AG08396 (cell line): ENCODE measurements at regions not wholly inside any gene's neighbourhood (a gene's known extent, or its start where the extent isn't known, plus 50 kb on each side); places are given as distances from the start of the nearest gene placed in this dataset.

Source experiments
- DNase-seq: peaks from one replicate; pipeline ENCODE4 v3.0.0; 2012; ENCODE audit warnings: low spot score, mixed read lengths

DNA sequence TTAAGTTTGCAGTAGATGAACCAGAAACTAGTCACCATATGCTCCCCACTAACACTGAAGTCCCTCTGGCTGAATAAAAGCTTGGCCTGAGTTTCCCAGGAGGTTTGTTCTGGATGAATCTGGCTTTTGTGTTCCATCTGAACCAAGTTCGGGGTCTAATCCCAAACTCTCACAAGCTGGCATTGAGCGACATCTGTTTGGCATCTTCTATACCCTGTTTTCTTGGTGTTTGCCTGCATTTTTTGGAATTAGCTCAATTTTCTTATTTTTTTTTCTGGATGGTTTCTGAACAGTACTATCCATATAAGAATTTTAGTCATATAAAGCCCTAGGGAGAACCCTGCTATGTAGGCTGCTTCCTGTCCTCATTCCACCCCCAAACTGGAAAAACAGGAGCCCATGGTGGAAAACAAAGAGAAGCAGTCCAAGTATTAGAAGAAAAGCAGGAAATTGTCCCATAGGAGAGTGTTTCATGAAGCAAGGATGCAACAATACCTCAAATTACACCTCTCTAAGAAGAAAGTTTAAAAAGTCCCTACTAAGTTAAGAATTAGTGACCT lies 737.1 kb downstream of the DHX35 start:
- no peak for DNase-seq

DNA sequence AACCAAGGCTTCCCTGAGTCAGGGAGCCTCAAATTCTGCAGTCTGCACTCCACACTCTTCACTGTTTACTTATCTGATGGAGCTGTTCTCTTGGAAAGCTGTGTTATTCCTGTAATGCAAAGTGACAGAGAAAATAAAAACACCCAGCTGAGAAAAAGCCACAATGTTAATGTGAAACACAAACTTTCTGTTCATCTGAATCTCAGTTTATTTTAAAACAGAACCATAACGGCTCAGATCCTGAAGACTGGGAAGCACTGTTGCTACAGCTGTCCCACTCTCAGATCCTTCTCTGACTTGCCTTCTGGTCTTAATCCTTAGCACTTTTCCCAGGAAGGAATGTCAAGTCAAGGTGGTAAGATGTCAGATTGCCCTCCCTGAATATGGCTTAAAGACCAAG lies 736.6 kb downstream of the DHX35 start:
- no peak for DNase-seq

DNA sequence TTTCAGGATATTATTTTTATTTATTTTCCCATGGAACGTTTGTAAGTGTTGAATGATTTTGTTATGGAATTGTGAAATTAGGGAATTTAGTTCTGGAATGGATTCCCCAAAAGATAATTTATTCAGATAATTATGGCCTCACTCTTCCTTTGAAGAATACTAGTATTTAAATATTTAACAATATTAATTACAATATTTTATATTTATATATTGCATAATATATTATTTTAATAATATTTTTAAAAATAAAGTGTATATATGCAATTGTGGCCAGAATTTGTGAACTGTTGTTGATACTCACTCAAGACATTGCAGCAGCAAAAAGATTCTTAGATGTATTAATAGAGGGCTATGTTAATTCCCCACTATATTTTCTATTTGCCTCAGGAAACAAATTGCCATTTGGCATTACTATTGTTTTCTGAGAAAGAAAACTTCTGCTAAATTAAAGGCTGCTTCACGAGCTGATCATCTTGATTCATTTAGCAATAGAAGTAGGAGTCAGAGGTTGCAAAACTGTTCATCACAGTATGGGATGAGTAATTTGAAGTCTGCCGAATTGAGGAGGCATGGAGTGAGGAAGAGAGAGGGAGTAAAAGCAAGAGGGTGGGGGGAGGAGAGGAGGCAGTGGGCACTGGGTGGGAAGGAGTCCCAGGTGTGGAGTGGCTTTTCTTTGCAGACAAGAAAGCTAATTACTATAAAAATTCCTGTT lies 729.2 kb downstream of the DHX35 start:
- DNase-seq: no peak

DNA sequence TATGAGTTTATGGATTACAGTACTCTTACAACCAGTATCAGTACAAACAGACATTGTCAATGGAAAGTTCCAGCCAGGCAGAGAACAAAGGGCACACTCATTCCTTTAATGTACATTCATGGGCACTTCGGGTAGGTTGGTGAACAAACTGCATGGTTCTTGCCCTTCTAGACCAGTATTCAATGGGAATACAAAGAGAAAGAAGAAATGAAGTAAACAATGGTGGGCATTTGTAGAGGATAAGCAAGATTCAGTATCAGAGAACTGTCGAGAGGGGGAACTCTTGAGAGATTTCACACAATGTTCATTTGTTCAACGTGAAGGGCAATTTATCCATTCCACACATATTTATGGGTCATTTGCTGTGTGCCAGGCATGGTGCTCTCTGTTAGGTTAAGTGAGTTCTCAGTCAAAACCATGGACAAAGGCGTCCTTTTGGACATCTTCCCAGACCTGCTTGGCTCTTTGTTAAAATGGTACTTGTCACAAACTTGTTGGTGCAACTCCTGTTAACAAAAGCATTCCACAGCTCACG lies 714.8 kb downstream of the DHX35 start:
- DNase-seq: no peak

GRCh38 chr20:39676241-39676640 lies 714.1 kb downstream of the DHX35 start:
- no peak for DNase-seq

DNA sequence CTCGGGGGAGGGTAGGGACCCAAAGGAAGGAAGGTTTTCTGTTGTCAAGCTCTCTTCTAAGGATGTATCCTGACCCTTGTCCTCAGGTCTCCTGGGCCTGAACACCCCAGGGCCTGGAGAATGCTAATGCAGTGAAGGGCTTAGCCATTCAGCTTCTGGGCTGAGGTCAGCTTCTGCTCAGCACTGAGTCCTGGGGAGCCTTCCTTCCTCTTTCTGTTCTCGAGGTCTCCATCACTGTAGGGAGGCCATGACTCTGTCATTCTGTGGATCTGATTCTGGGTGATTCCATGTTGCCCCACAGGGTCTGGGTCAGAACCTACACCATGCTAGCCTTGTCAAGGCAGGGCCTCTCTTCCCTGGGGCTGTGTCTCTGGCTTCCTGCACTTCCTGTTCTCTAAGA lies 712.7 kb downstream of the DHX35 start:
- no peak for DNase-seq

GRCh38 chr20:39670988-39671387 lies 708.8 kb downstream of the DHX35 start:
- DNase-seq: no peak

GRCh38 chr20:39669659-39670058 lies 707.5 kb downstream of the DHX35 start:
- no peak for DNase-seq

- no peak for DNase-seq
Measured at GRCh38 chr20:39668038-39668437, 705.9 kb downstream of the DHX35 start.

GRCh38 chr20:39661833-39662232 lies 699.7 kb downstream of the DHX35 start:
- peak; percentile 8 for DNase-seq

GRCh38 chr20:39660965-39661364 lies 698.8 kb downstream of the DHX35 start:
- no peak for DNase-seq

DNA sequence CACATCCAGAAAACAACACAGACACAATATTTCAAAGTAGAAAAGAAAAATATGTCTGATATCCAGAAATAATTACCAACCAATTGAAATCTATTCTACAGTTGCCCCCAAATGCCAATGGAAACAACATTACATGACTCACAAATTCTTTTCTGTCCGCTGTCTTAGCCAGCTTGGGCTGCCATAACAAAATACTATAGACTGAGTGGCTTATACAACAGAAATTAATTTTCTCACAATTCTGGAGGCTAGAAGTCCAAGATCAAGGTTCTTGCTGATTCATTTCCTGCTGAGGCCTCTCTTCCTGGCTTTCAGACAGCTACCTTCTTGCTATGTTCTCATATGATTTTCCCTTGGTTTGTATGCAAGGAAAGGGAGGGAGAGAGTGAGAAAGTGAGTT lies 698.1 kb downstream of the DHX35 start:
- no peak for DNase-seq

- DNase-seq: no peak
Measured at GRCh38 chr20:39658662-39659409, 696.7 kb downstream of the DHX35 start.

DNA sequence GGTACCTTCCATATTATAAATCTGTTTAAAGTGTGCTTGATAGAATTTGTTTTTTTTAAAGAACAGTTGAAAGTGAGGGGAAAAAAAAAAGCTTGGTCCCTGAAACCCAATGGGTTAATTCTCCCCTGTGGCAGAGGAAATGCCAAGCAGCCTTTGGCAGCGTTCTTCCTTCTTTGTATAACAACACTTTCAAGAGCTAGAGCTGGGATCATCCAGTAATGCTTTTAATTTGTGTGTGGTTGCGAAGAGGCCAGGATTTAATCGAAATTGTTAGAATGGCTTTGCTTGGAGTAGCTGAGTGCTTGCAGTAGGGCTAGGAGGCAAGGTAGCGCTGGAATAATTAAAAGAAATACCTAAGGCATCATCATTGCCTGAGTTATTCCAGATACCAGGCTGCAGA lies 692.0 kb downstream of the DHX35 start:
- no peak for DNase-seq

DNA sequence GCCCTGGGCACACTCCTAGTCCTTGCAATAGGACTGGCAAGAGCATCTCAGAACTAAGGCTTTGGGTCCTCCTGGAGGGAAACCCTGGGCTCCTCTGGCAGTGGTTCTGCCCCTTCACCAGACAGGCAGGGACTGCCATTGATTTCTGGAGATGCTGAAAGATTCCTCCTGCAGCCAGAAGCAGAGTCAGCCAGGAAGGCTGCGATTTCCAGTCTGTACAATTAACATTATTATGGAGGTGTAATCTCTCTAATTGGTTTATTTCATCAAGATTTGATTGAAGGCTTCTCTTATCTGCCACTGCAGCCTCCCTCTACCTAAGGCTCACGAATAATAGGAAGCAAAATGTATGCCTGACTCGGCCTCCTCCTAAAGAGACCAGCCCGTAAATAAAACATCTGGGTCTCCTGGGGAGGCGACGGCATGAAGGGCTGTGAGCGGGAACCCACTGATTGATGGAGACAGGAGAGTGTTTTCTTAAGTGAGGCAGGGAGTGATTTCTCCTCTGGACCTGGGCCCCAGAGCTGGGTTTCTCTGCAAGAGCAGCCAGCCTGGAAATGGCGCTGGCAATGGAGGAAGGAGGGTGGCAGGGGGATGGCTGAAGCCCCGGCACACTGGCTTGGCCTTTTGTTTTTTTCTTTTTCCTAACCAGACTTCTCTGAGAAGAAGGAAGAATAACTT lies 689.6 kb downstream of the DHX35 start:
- no peak for DNase-seq

- no peak for DNase-seq
Measured at GRCh38 chr20:39646874-39647413, 684.8 kb downstream of the DHX35 start.

DNA sequence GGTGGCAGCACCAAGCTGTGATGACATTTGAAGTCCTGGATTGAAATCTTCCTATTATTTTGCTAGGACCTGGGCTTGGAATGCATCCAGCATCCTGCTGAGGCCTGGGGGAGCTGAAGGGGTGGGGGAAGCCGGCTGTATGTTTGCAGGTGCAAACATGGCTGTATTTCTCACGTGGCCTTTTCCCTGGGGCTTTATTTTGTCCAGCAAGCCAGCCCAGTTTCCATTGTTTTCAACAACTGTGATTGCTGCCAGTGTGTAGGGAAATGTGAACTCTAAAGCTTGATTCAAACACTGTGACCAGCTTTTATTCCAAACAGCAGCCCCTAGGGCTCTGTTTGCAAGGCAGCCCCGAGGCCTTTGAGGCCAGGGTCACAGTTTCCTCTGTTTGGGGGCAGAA lies 683.0 kb downstream of the DHX35 start:
- DNase-seq: no peak

GRCh38 chr20:39643292-39643691 lies 681.1 kb downstream of the DHX35 start:
- no peak for DNase-seq

DNA sequence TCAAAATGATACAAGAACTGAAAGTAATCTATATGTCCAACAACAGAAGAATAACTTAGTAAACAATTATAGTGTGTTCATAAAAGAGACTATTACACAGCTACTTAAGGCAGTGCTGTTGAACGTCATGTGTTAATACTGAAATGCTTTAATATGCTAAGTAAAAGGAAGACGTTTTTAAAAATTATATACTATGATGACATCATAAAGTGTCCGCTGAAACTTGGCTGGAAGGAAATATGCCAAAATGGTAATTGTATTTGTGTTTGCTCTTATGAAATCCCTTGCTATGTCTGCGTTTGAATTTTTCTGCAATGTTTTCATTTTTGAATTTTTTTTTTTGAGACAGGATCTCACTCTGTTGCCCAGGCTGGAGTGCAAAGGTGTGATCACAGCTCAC lies 679.3 kb downstream of the DHX35 start:
- DNase-seq: no peak

DNA sequence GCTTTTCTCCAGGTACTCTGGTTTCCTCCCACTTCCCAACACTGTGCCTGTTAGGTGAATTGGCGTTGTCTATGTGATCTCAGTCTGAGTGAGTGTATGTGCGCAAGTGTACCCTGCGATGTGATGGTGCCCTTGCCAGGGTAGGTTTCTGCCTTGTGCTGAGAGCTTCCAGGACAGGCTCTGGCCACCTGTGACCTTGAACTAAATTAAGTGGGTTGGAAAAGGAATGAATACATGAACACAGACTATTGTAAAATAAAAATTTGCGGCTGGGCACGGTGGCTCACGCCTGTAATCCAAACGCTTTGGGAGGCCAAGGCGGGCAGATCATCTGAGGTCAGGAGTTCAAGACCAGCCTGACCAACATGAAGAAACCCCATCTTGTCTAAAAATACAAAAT lies 678.0 kb downstream of the DHX35 start:
- DNase-seq: no peak

GRCh38 chr20:39638731-39639130 lies 676.6 kb downstream of the DHX35 start:
- no peak for DNase-seq

- DNase-seq: no peak
Measured at GRCh38 chr20:39633689-39634088, 671.5 kb downstream of the DHX35 start.
